ENCODE measurements at regions not wholly inside any gene's neighbourhood (a gene's known extent, or its start where the extent isn't known, plus 50 kb on each side); places are given as distances from the start of the nearest gene placed in this dataset.

- TF ChIP-seq YY1 (IDR thresholded peaks at IDR 0.05; ENCODE audit: insufficient read depth, insufficient read length), result no peak
- TF ChIP-seq SUZ12 (IDR thresholded peaks at IDR 0.05; ENCODE audit: extremely low read depth, insufficient read depth, insufficient read length), result no peak
These were observed 213.8 kb downstream of the SIPA1L2 start for GRCh38 chr1:232416026-232416568.
